ENCODE measurements at regions not wholly inside any gene's neighbourhood (a gene's known extent, or its start where the extent isn't known, plus 50 kb on each side); places are given as distances from the start of the nearest gene placed in this dataset.

GRCh38 chr6:144931172-144932035 is 646.3 kb downstream of the UTRN start:
- ATAC-seq (ENCODE audit: low read depth) (no peak), DNase-seq (peak; percentile 33)
- Histone ChIP-seq H3K36me3 (replicated peaks in 1 of 2; ENCODE audit: control extremely low read depth in 1 of 2, control insufficient read depth in 1 of 2, extremely low read depth in 1 of 2, insufficient read depth in 2 of 2, low read length in 1 of 2) (no peaks in the 10 kb centered on the region), H3K9ac (ENCODE audit: low read length) (no peak overlapping the region), H3K27me3 (replicated peaks in 1 of 4; ENCODE audit: control extremely low read depth in 1 of 4, control insufficient read depth in 3 of 4, insufficient read depth in 4 of 4, low read length in 3 of 4) (no peaks in the 10 kb centered on the region), H3K4me3 (ENCODE audit: control extremely low read depth in 1 of 5, extremely low read depth in 1 of 5, insufficient read depth in 1 of 5, low read depth in 2 of 5, low read length in 4 of 5) (no peak overlapping the region), H3K9me3 (ENCODE audit: control extremely low read depth in 1 of 3, control insufficient read depth in 2 of 3, insufficient read depth in 1 of 3, low read length in 2 of 3) (peaks cover 0 to 5% (median 0%) of the 10 kb centered on the region in 3 donors), H2AFZ (ENCODE audit: insufficient read depth, low read depth, low read length, poor library complexity, severe bottlenecking) (no peak overlapping the region), H3K27ac (ENCODE audit: low read length in 2 of 2) (no peak overlapping the region), H4K20me1 (ENCODE audit: control insufficient read depth, insufficient read depth, low read length, poor library complexity, severe bottlenecking) (no peaks in the 10 kb centered on the region), H3K79me2 (ENCODE audit: control insufficient read depth, insufficient read depth, low read length) (no peaks in the 10 kb centered on the region), H3K4me2 (replicated peaks; ENCODE audit: low read depth, low read length, poor library complexity, severe bottlenecking) (no peak overlapping the region), H3K4me1 (ENCODE audit: control insufficient read depth in 2 of 2, insufficient read depth in 2 of 2, low read length in 2 of 2) (no peaks in the 10 kb centered on the region)
- no peak overlapping the region for H3K4me3 Mint-ChIP-seq
- peaks cover 4% of the 10 kb centered on the region for H3K9me3 Mint-ChIP-seq (ENCODE audit: insufficient read depth)
- ChIA-PET POLR2A (no interaction called here), CTCF (interaction anchor here (3.0 kb wide), 1 partner anchor 350 kb away, joined by 7 read pairs; no protein-coding TSS in a partner anchor)
- WGBS (ENCODE audit: insufficient coverage) = 53% methylated on average over 5 of the region's 6 CpGs
- H3K27ac Mint-ChIP-seq = no peak overlapping the region
- peaks cover 9% of the 10 kb centered on the region for H3K27me3 Mint-ChIP-seq
- H3K4me1 Mint-ChIP-seq = no peaks in the 10 kb centered on the region
- intact Hi-C loops (cut with micrococcal nuclease) = no loop called here
- TF ChIP-seq CTCF (IDR thresholded peaks at IDR 0.05) = peak; percentile 62
- no peak for TF ChIP-seq EZH2 (IDR thresholded peaks at IDR 0.05; ENCODE audit: borderline replicate concordance, insufficient read depth, low read depth, low read length, poor library complexity, severe bottlenecking)

GRCh38 chr6:144932621-144933020 is 647.5 kb downstream of the UTRN start:
- intact Hi-C loops (cut with micrococcal nuclease) = no loop called here
- ChIA-PET POLR2A (no interaction called here), CTCF (interaction anchor here (3.0 kb wide), 1 partner anchor 351 kb away, joined by 7 read pairs; no protein-coding TSS in a partner anchor)
- TF ChIP-seq CTCF (IDR thresholded peaks at IDR 0.05) (no peak), EZH2 (IDR thresholded peaks at IDR 0.05; ENCODE audit: borderline replicate concordance, insufficient read depth, low read depth, low read length, poor library complexity, severe bottlenecking) (no peak)
- H3K4me3 Mint-ChIP-seq = no peak overlapping the region
- H3K79me2 ChIP-seq (ENCODE audit: control insufficient read depth, insufficient read depth, low read length) = no peaks in the 10 kb centered on the region
- H4K20me1 ChIP-seq (ENCODE audit: control insufficient read depth, insufficient read depth, low read length, poor library complexity, severe bottlenecking) = no peaks in the 10 kb centered on the region
- no peaks in the 10 kb centered on the region for H3K27me3 ChIP-seq (replicated peaks in 1 of 4; ENCODE audit: control extremely low read depth in 1 of 4, control insufficient read depth in 3 of 4, insufficient read depth in 4 of 4, low read length in 3 of 4)
- H3K4me1 ChIP-seq (ENCODE audit: control insufficient read depth in 2 of 2, insufficient read depth in 2 of 2, low read length in 2 of 2) = no peaks in the 10 kb centered on the region
- no peak for DNase-seq
- ATAC-seq (ENCODE audit: low read depth) = no peak
- no CpG with 5 or more reads among the region's 1 CpG for WGBS (ENCODE audit: insufficient coverage)
- H3K4me1 Mint-ChIP-seq = no peaks in the 10 kb centered on the region
- peaks cover 0 to 5% (median 0%) of the 10 kb centered on the region in 3 donors for H3K9me3 ChIP-seq (ENCODE audit: control extremely low read depth in 1 of 3, control insufficient read depth in 2 of 3, insufficient read depth in 1 of 3, low read length in 2 of 3)
- H3K27me3 Mint-ChIP-seq = peaks cover 9% of the 10 kb centered on the region
- no peaks in the 10 kb centered on the region for H3K36me3 ChIP-seq (replicated peaks in 1 of 2; ENCODE audit: control extremely low read depth in 1 of 2, control insufficient read depth in 1 of 2, extremely low read depth in 1 of 2, insufficient read depth in 2 of 2, low read length in 1 of 2)
- peaks cover 4% of the 10 kb centered on the region for H3K9me3 Mint-ChIP-seq (ENCODE audit: insufficient read depth)
- H3K4me3 ChIP-seq (ENCODE audit: control extremely low read depth in 1 of 5, extremely low read depth in 1 of 5, insufficient read depth in 1 of 5, low read depth in 2 of 5, low read length in 4 of 5) = no peak overlapping the region
- no peak overlapping the region for H3K4me2 ChIP-seq (replicated peaks; ENCODE audit: low read depth, low read length, poor library complexity, severe bottlenecking)
- H3K27ac Mint-ChIP-seq = no peak overlapping the region
- no peak overlapping the region for H3K27ac ChIP-seq (ENCODE audit: low read length in 2 of 2)
- no peak overlapping the region for H3K9ac ChIP-seq (ENCODE audit: low read length)
- no peak overlapping the region for H2AFZ ChIP-seq (ENCODE audit: insufficient read depth, low read depth, low read length, poor library complexity, severe bottlenecking)
